HG03066 (cell line): ENCODE measurements at regions not wholly inside any gene's neighbourhood (a gene's known extent, or its start where the extent isn't known, plus 50 kb on each side); places are given as distances from the start of the nearest gene placed in this dataset.

ENCODE experiments used
- ATAC-seq: cut with Tn5 transposase; IDR thresholded peaks from one replicate; pipeline ENCODE4 v1.9.1; 2021; ENCODE audit warnings: low read depth; ENCODE audit not compliant: unreplicated experiment

DNA sequence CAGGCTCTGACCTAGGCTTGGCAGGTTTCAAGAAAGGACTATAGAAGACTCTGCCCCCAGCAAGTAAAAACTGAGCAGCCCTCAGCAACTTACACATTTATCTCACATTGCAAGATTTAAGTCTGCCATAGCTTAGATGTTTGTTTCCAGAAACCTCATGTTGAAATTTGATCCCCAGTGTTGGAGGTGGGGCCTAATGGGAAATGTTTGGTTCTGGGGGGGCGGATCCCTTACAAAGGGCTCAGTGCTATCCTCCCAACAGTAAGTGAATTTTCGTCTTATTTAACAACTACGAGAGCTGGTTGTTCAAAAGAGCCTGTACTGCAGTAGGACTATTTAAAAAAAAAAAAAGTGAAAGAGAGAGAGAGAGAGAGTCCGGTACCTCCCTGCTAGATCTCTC is 125.2 kb upstream of the PROK2 start:
- no peak for ATAC-seq

GRCh38 chr3:71907996-71908395 is 123.0 kb upstream of the PROK2 start:
- ATAC-seq: no peak

DNA sequence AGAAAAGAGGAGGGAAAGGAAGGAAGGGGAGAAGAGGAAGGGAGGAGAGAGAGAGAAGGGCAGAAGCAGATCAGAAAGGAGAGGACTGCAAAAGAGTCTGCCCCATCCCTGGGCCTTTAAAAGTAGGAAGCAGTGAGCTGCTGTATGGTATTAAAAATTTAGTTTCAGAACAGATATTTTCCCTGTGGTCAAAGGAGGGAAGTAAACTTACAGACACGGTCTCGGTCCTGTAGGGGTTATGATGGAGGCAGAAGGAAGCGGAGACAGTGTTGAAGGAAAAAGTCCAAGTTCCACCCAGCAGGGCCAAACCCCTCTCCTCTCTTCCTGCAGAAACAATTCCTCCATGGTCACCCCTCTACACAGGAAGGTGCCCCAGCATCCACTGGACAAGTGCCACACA is 122.0 kb upstream of the PROK2 start:
- ATAC-seq: no peak

DNA sequence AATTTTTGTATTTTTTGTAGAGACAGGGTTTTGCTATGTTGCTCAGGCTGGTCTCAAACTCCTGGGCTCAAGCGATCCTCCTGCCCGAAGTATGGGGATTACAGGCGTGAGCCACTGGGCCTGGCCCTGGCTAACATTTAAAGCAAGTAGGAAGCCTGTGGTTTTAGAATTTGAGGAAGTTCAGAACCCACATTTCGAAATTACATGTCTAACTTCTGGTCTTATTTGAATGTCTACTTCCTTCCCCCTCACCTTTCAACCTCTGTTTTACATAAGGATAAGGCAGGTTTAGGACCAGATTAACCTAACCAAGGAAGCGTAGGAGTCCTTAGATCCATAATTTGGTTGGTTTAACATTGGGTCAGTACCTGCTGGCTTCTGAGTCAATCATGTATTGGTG is 120.5 kb upstream of the PROK2 start:
- ATAC-seq: peak; percentile 84

- no peak for ATAC-seq
Measured at GRCh38 chr3:71903936-71904335, 119.0 kb upstream of the PROK2 start.

DNA sequence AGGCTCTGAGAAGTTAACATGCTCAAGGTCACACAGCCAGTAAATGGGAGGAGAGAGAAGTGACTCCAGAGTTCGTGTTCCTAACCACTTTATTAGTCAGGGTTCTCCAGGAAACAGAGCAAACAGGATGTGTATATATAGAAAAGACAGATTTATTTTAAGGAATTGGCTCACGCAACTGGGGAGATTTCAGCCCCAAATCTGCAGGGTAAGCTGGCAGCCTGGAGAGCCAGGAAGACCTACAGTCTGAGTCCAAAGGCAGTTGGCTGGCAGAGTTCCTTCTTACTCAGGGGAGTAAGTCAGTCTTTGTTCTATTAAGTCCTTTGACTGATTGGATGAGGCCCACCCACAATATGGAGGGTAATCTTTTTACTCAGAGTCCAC is 118.2 kb upstream of the PROK2 start:
- no peak for ATAC-seq

DNA sequence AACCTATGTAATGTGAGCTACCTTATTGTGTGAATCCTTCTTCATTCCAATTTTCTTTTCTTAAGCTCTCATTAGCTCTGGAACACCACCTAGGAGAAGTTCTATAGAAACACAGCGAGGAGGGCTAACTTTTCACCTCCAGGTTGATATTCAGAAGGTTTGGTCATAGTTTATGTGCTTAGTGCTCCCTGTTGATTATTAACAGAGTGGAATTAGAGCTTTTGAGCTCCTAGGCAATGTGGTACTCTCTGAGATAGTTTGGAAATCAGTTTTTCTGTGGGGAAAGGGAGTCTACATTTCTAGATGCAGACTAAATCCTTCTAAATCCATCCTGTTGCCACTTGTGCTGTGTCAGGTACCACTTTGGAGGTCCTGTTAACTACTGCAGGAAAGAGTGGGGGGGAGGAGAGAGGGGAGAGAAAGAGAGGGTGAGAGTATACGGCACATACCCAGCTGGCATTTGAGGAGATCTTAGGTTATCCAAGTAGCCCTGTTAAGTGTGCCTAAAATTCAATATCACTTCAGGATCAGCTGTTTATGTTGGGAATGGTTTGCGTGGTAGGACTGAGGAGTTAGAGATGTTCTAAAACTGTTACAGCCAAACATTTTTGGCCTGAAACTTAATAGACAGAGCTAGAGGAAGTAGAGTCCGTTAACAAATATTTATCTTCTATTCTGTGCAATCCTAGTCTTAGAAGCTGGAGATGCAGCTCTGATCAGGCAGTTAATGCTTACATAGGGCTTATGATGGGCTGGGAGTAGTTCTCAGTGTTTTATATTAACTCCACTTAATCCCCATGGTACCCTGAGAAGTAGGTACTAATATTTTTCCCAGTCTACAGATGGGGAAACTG is 117.5 kb upstream of the PROK2 start:
- ATAC-seq: no peak

- no peak for ATAC-seq
Measured at GRCh38 chr3:71901645-71902044, 116.7 kb upstream of the PROK2 start.

- no peak for ATAC-seq
Measured at GRCh38 chr3:71900057-71900456, 115.1 kb upstream of the PROK2 start.

GRCh38 chr3:71896751-71897150 is 111.8 kb upstream of the PROK2 start:
- ATAC-seq: no peak

GRCh38 chr3:71893702-71894479 is 108.9 kb upstream of the PROK2 start:
- ATAC-seq: no peak

- no peak for ATAC-seq
Measured at GRCh38 chr3:71893122-71893521, 108.2 kb upstream of the PROK2 start.

DNA sequence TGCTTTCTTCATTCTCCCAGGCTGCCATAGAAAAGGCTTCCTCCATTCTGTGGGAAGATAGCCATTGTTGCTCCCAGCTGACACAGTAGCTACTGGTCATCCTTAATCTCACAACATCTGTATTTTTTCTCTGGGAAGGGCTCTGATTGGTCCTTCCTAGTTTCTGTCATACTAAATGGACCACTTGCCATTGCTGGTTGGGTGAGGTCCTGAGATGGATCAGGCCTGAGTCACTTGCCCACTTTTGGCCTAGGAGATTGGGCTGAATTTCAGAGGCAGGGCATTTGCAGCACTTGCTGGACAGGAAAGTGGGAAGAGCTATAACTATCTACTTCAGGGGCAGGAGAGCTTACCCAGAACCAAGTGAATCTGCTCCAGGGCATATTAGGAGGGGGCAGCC is 106.5 kb upstream of the PROK2 start:
- no peak for ATAC-seq

- ATAC-seq: no peak
Measured at GRCh38 chr3:71890356-71890931, 105.5 kb upstream of the PROK2 start.

GRCh38 chr3:71887256-71887655 is 102.3 kb upstream of the PROK2 start:
- ATAC-seq: no peak

GRCh38 chr3:71885006-71885405 is 100.1 kb upstream of the PROK2 start:
- ATAC-seq: no peak

GRCh38 chr3:71881732-71882131 is 96.8 kb upstream of the PROK2 start:
- no peak for ATAC-seq

GRCh38 chr3:71881041-71881440 is 96.1 kb upstream of the PROK2 start:
- no peak for ATAC-seq

DNA sequence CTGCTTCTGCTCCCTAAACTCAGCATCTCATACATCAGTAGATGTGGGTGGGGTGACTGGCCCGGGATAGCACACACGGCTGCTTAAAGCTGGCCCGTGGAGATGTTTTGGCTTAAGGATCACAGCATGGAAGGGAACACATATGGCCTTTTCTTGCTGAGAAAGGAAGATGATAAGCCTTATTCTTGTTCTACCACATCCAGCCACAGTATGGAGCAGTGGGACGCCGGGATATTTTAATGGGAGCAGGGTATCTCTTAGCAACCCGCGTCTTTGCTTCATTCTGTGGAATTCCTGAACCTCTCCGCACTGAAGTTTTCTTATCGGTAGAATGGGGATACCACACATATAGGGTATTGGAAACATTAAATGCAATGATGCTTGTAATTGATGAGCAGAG is 94.1 kb upstream of the PROK2 start:
- no peak for ATAC-seq

DNA sequence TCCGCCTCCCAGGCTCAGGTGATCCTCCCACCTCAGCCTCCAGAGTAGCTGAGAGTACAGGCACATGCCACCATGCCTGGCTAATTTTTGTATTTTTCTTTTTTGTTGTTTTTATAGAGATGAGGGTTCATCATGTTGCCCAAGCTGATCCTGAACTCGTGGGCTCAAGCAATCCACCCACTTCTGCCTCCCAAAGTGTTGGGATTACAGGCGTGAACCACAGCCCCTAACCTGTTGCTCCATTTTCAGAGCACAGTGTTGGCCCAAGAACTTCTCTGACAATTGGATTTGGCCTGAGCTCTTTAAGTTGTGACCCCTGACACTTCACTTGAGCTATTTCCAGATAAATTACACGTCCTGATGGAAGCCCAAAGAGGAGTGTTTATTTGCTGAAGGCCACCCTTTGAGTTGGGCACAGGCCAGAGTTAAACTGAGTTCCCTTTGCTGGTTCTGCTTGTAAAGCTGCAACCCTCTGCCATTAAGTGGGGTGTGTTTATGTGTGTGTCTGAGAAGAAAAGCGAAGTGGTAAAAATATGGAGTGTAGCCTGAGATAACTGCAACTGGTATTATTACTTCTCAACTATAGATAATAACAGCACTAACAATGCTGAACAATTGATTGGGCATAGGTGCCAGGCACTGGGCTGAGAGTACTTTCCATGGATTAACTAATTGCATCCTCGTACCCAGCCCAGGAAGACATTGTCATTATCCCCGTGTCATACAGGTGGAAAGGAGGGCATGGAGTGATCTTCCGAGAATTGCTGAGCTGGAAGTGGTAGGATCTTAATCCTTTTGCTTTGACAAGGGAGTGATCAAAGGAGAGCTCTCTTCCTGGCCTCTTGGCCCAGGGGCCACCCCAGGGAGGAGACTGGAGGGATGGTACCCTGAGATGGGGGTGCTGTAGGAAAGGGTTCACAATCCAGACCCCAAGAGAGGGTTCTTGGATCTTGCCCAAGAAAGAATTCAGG is 91.5 kb upstream of the PROK2 start:
- ATAC-seq: no peak
